Endothelial cell of umbilical vein (primary cell): ENCODE measurements at regions not wholly inside any gene's neighbourhood (a gene's known extent, or its start where the extent isn't known, plus 50 kb on each side); places are given as distances from the start of the nearest gene placed in this dataset.

ENCODE experiments used
- BruUV-seq: library from RNA; stranded (reverse); fragments of 400-500 nt; replicated peaks from 2 replicates; lab custom pipeline; 2021; lab: Mats Ljungman, UMichigan
- CTCF ChIA-PET: fragments of 300-600, 350-600 bp; sonication (Branson Sonifier 250); formaldehyde crosslinking; loops from one replicate; lab custom pipeline; 2021; ENCODE audit warnings: antibody characterized with exemption, inconsistent platforms; lab: Charles Lee
- POLR2A ChIA-PET: fragments of 300-600, 350-600 bp; sonication (Branson Sonifier 250); formaldehyde crosslinking; loops from one replicate; lab custom pipeline; 2021; ENCODE audit warnings: antibody characterized with exemption, inconsistent platforms; lab: Charles Lee
- DNase-seq: peaks from one replicate; pipeline ENCODE4 v3.0.0-alpha.2; 2011; ENCODE audit warnings: low read depth, low spot score
- FAIRE-seq: peaks from 2 replicates; lab custom pipeline; 2011; peaks lifted over from hg19 to GRCh38; lab: Jason Lieb, UNC
- H2AFZ ChIP-seq: 2 replicates; pipeline ENCODE4 v1.6.0; 2012; ENCODE audit warnings: low read depth, low read length, control low read depth, inconsistent platforms
- H3K27ac ChIP-seq: 2 replicates; pipeline ENCODE4 v1.5.1; 2011; ENCODE audit warnings: low read depth, mild to moderate bottlenecking, control low read depth, low read length, moderate library complexity; ENCODE audit not compliant: insufficient read depth
- H3K27me3 ChIP-seq, 2 experiments: 2 replicates each; pipeline versions ENCODE4 v1.6.0 to v1.6.1; 2011; ENCODE audit warnings: low read length in 2 of 2, mixed read lengths in 1 of 2; ENCODE audit not compliant: control insufficient read depth in 2 of 2, insufficient read depth in 2 of 2
- H3K36me3 ChIP-seq, 2 experiments: 2 replicates in 1 of 2; 3 replicates in 1 of 2; pipeline ENCODE4 v1.5.1; 2011; ENCODE audit warnings: low read length in 2 of 2, mild to moderate bottlenecking in 1 of 2, moderate library complexity in 1 of 2; ENCODE audit not compliant: control insufficient read depth in 2 of 2, insufficient read depth in 2 of 2; ENCODE audit errors: extremely low read depth in 1 of 2
- H3K4me1 ChIP-seq: 3 replicates; pipeline ENCODE4 v1.5.1; 2011; ENCODE audit warnings: mild to moderate bottlenecking, low read length; ENCODE audit not compliant: control insufficient read depth, insufficient read depth; ENCODE audit errors: extremely low read depth
- H3K4me2 ChIP-seq: 2 replicates; pipeline ENCODE4 v1.6.1; 2011; ENCODE audit warnings: low read length, control low read depth, mixed read lengths; ENCODE audit not compliant: insufficient read depth
- H3K4me3 ChIP-seq, 3 experiments: fragments of 200-600 bp in 1 of 3; sonication (generic), shearing (Covaris generic) in 1 of 3; replicated peaks in 1 of 3; 2 replicates each; pipeline ENCODE4 v1.5.1; 2011 to 2016; ENCODE audit warnings: control low read depth in 3 of 3, low read length in 3 of 3, mild to moderate bottlenecking in 2 of 3, inconsistent platforms in 1 of 3, low read depth in 1 of 3, moderate library complexity in 1 of 3; ENCODE audit not compliant: insufficient read depth in 1 of 3
- H3K79me2 ChIP-seq: 2 replicates; pipeline ENCODE4 v1.6.0; 2012; ENCODE audit warnings: low read length, inconsistent platforms; ENCODE audit not compliant: control insufficient read depth, insufficient read depth
- H3K9ac ChIP-seq: replicated peaks from 2 replicates; pipeline ENCODE3; 2011; ENCODE audit warnings: low read length, control low read depth; ENCODE audit not compliant: insufficient read depth; ENCODE audit errors: extremely low read depth
- H3K9me1 ChIP-seq: replicated peaks from 3 replicates; pipeline ENCODE4 v1.6.0; 2011; ENCODE audit warnings: mild to moderate bottlenecking, low read length; ENCODE audit not compliant: control insufficient read depth, insufficient read depth; ENCODE audit errors: extremely low read depth
- H3K9me3 ChIP-seq: replicated peaks from 2 replicates; pipeline ENCODE4 v1.5.1; 2012; ENCODE audit warnings: low read length, inconsistent platforms; ENCODE audit not compliant: control insufficient read depth, insufficient read depth
- H4K20me1 ChIP-seq: replicated peaks from 2 replicates; pipeline ENCODE3; 2011; ENCODE audit warnings: mild to moderate bottlenecking, low read length; ENCODE audit not compliant: control insufficient read depth, insufficient read depth; ENCODE audit errors: extremely low read depth
- CTCF ChIP-seq, 2 donors: IDR thresholded peaks; 1 replicate in 1 of 2; 2 replicates in 1 of 2; pipeline ENCODE4 v1.5.1; 2011; ENCODE audit warnings: low read length in 2 of 2, mild to moderate bottlenecking in 2 of 2, moderate library complexity in 2 of 2, control low read depth in 1 of 2, inconsistent platforms in 1 of 2, low read depth in 1 of 2; ENCODE audit not compliant: insufficient read depth in 1 of 2; ENCODE audit errors: extremely low read depth in 1 of 2
- EZH2 ChIP-seq: IDR thresholded peaks from 2 replicates; pipeline ENCODE4 v1.6.1; 2012; ENCODE audit warnings: borderline replicate concordance, low read depth, mild to moderate bottlenecking, moderate library complexity, low read length, inconsistent platforms; ENCODE audit not compliant: severe bottlenecking
- FOS ChIP-seq: IDR thresholded peaks from 2 replicates; pipeline ENCODE4 v1.6.1; 2011; ENCODE audit warnings: mild to moderate bottlenecking, low read length, moderate library complexity, borderline replicate concordance; ENCODE audit not compliant: insufficient read depth
- GATA2 ChIP-seq: IDR thresholded peaks from 2 replicates; pipeline ENCODE4 v1.7.0; 2011; ENCODE audit warnings: low read depth, mild to moderate bottlenecking, moderate library complexity, mixed read lengths, low read length; ENCODE audit not compliant: insufficient read length, insufficient read depth
- JUN ChIP-seq: IDR thresholded peaks from 2 replicates; pipeline ENCODE4 v1.6.1; 2011; ENCODE audit warnings: borderline replicate concordance, low read depth; ENCODE audit not compliant: insufficient read length, insufficient read depth
- MYC ChIP-seq: IDR thresholded peaks from one replicate; pipeline ENCODE4 v1.6.1; 2011; ENCODE audit warnings: mild to moderate bottlenecking, low read depth, low read length
- POLR2A ChIP-seq: IDR thresholded peaks from 2 replicates; pipeline ENCODE4 v1.6.1; 2012; ENCODE audit warnings: low read depth, mild to moderate bottlenecking, control low read depth, low read length
- POLR2AphosphoS5 ChIP-seq: IDR thresholded peaks from 2 replicates; pipeline ENCODE4 v1.6.1; 2012; ENCODE audit warnings: low read depth, mild to moderate bottlenecking, control low read depth, low read length, moderate library complexity; ENCODE audit not compliant: insufficient read depth
- dilution Hi-C: fragments of 300-500 bp; cut with MboI; formaldehyde crosslinking; loops from one replicate; pipeline ENCODE4 v1.15.0; 2019; ENCODE audit warnings: low sequenced_read_pairs; ENCODE audit not compliant: extremely low pct_ligation_motif_present
- intact Hi-C: fragments of 100-400 bp; cut with micrococcal nuclease; formaldehyde crosslinking; loops from one replicate; pipeline ENCODE4 v1.10.0; 2022
- TF ChIP-seq, protein P1 (sequence below): IDR thresholded peaks from 2 replicates; pipeline ENCODE4 v1.6.1; 2011; ENCODE audit not compliant: insufficient read depth, insufficient read length

DNA sequence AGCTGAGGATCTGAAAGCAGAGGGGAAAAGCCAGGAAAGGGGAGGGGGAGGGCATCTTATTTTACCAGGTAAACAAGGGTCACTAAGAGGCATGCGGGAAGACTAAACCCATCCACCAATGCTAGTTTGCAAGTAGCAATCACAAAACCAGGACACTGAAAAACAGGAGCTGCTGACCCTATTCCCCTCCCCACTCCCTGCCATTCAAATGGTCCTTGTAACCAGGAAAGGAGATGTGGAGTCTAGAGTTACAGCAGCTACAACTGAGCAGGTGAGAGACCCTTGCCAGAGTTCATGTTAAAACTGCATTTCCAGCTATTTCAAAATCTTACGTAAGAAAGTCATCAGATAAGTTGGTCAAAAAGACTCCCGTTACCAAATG lies 85.3 kb upstream of the SIMC1 start:
- Histone ChIP-seq H3K4me3 (no peak overlapping the region), H2AFZ (no peak overlapping the region), H3K9me3 (no peaks in the 10 kb centered on the region), H3K79me2 (no peaks in the 10 kb centered on the region), H3K27ac (no peak overlapping the region), H3K9me1 (no peaks in the 10 kb centered on the region), H3K27me3 (no peaks in the 10 kb centered on the region), H3K36me3 (no peaks in the 10 kb centered on the region), H3K9ac (no peak overlapping the region), H3K4me2 (no peak overlapping the region), H3K4me1 (no peaks in the 10 kb centered on the region), H4K20me1 (no peaks in the 10 kb centered on the region)
- DNase-seq (no peak), FAIRE-seq (no peak)
- TF ChIP-seq POLR2AphosphoS5 (no peak), FOS (no peak), CTCF (IDR thresholded peaks at IDR 0.05; ENCODE audit: extremely low read depth in 1 of 2, insufficient read depth in 1 of 2, low read depth in 1 of 2, low read length in 2 of 2) (no peak), EZH2 (no peak), GATA2 (no peak), POLR2A (no peak), MYC (no peak), JUN (no peak)
- TF ChIP-seq, protein P1, sequence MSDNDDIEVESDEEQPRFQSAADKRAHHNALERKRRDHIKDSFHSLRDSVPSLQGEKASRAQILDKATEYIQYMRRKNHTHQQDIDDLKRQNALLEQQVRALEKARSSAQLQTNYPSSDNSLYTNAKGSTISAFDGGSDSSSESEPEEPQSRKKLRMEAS, result no peak
- ChIA-PET CTCF (interaction anchor here (0.8 to 0.9 kb wide), 2 partner anchors 20 to 34 kb away, joined by 3 read pairs; no protein-coding TSS in a partner anchor), POLR2A (no interaction called here)
- intact Hi-C loops, result no loop called here
- dilution Hi-C loops, result no loop called here
- BruUV-seq, result no TSS peak
